A204.1 (cell line): ENCODE measurements at regions not wholly inside any gene's neighbourhood (a gene's known extent, or its start where the extent isn't known, plus 50 kb on each side); places are given as distances from the start of the nearest gene placed in this dataset.
"Not testable (repeated sequence)": the region's sequence is repeated elsewhere in the genome, so short reads cannot be mapped to it uniquely, and the experiment has no call there.

Experiments
- FAIRE-seq: peaks from 2 replicates; lab custom pipeline; 2012; peaks lifted over from hg19 to GRCh38; lab: Jason Lieb, UNC

GRCh38 chr2:56807861-56808260, 624.1 kb downstream of the CCDC85A start:
- FAIRE-seq, result no peak

- no peak for FAIRE-seq
These were observed 627.6 kb downstream of the CCDC85A start for GRCh38 chr2:56811401-56811800.

- no peak for FAIRE-seq
These were observed 628.6 kb downstream of the CCDC85A start for GRCh38 chr2:56812432-56812831.

- no peak for FAIRE-seq
These were observed 629.7 kb downstream of the CCDC85A start for GRCh38 chr2:56813490-56813889.

- no peak for FAIRE-seq
These were observed 632.9 kb downstream of the CCDC85A start for GRCh38 chr2:56816666-56817065.

GRCh38 chr2:56831780-56832179, 648.0 kb downstream of the CCDC85A start:
- no peak for FAIRE-seq

- FAIRE-seq, result no peak
These were observed 650.9 kb downstream of the CCDC85A start for GRCh38 chr2:56834686-56835085.

GRCh38 chr2:56840009-56840408, 656.2 kb downstream of the CCDC85A start:
- not testable (repeated sequence) for FAIRE-seq

- no peak for FAIRE-seq
These were observed 677.2 kb downstream of the CCDC85A start for GRCh38 chr2:56860991-56861390.

GRCh38 chr2:56871644-56872043, 687.9 kb downstream of the CCDC85A start:
- no peak for FAIRE-seq

GRCh38 chr2:56874717-56875116, 690.9 kb downstream of the CCDC85A start:
- no peak for FAIRE-seq

- FAIRE-seq, result no peak
These were observed 705.9 kb downstream of the CCDC85A start for GRCh38 chr2:56889738-56890137.

GRCh38 chr2:56892382-56892781, 708.6 kb downstream of the CCDC85A start:
- FAIRE-seq, result no peak

- FAIRE-seq, result no peak
These were observed 715.2 kb downstream of the CCDC85A start for GRCh38 chr2:56898986-56899385.

- FAIRE-seq, result no peak
These were observed 728.7 kb downstream of the CCDC85A start for GRCh38 chr2:56912490-56912889.

GRCh38 chr2:56918790-56919189, 735.0 kb downstream of the CCDC85A start:
- FAIRE-seq, result no peak

- FAIRE-seq, result no peak
These were observed 750.2 kb downstream of the CCDC85A start for GRCh38 chr2:56933976-56934375.

GRCh38 chr2:56934866-56935265, 751.1 kb downstream of the CCDC85A start:
- FAIRE-seq, result no peak

GRCh38 chr2:56940054-56940453, 756.3 kb downstream of the CCDC85A start:
- FAIRE-seq, result no peak

- no peak for FAIRE-seq
These were observed 769.1 kb downstream of the CCDC85A start for GRCh38 chr2:56952871-56953270.

GRCh38 chr2:56960581-56960980, 776.8 kb downstream of the CCDC85A start:
- FAIRE-seq, result no peak

GRCh38 chr2:56962673-56963072, 778.9 kb downstream of the CCDC85A start:
- FAIRE-seq, result no peak

GRCh38 chr2:56969513-56969912, 785.7 kb downstream of the CCDC85A start:
- no peak for FAIRE-seq

GRCh38 chr2:56971383-56971974, 787.7 kb downstream of the CCDC85A start:
- no peak for FAIRE-seq

- no peak for FAIRE-seq
These were observed 797.8 kb downstream of the CCDC85A start for GRCh38 chr2:56981554-56981953.
